UCSD-AML1 (cell line): ENCODE measurements at regions not wholly inside any gene's neighbourhood (a gene's known extent, or its start where the extent isn't known, plus 50 kb on each side); places are given as distances from the start of the nearest gene placed in this dataset.

Experiments
- DNase-seq: peaks from one replicate; lab custom pipeline; 2025; ENCODE audit not compliant: unreplicated experiment; lab: John Stamatoyannopoulos, UW

- DNase-seq = no peak
These were observed 690.2 kb downstream of the FAT4 start for GRCh38 chr4:126004941-126005340.

- no peak for DNase-seq
These were observed 692.4 kb downstream of the FAT4 start for GRCh38 chr4:126007142-126007541.

- no peak for DNase-seq
These were observed 698.0 kb downstream of the FAT4 start for GRCh38 chr4:126012691-126013290.

- DNase-seq = no peak
These were observed 703.5 kb downstream of the FAT4 start for GRCh38 chr4:126018274-126018673.

GRCh38 chr4:126023896-126024295, 709.1 kb downstream of the FAT4 start:
- DNase-seq = no peak

- no peak for DNase-seq
These were observed 712.8 kb downstream of the FAT4 start for GRCh38 chr4:126027601-126028000.

- no peak for DNase-seq
These were observed 714.1 kb downstream of the FAT4 start for GRCh38 chr4:126028876-126029275.

- DNase-seq = no peak
These were observed 722.5 kb downstream of the FAT4 start for GRCh38 chr4:126037231-126037630.

- no peak for DNase-seq
These were observed 723.9 kb downstream of the FAT4 start for GRCh38 chr4:126038502-126039144.

- DNase-seq = no peak
These were observed 731.4 kb downstream of the FAT4 start for GRCh38 chr4:126046081-126046614.

GRCh38 chr4:126047114-126047513, 732.4 kb downstream of the FAT4 start:
- no peak for DNase-seq

- DNase-seq = no peak
These were observed 737.1 kb downstream of the FAT4 start for GRCh38 chr4:126051689-126052424.

GRCh38 chr4:126056116-126056650, 741.4 kb downstream of the FAT4 start:
- no peak for DNase-seq

GRCh38 chr4:126057371-126057770, 742.6 kb downstream of the FAT4 start:
- no peak for DNase-seq

- no peak for DNase-seq
These were observed 743.8 kb downstream of the FAT4 start for GRCh38 chr4:126058596-126058995.

- no peak for DNase-seq
These were observed 746.9 kb downstream of the FAT4 start for GRCh38 chr4:126061655-126062054.

GRCh38 chr4:126065016-126065415, 750.3 kb downstream of the FAT4 start:
- DNase-seq = no peak

- DNase-seq = no peak
These were observed 756.9 kb downstream of the FAT4 start for GRCh38 chr4:126071346-126072333.

- no peak for DNase-seq
These were observed 766.6 kb downstream of the FAT4 start for GRCh38 chr4:126081336-126081735.

- no peak for DNase-seq
These were observed 771.3 kb downstream of the FAT4 start for GRCh38 chr4:126086041-126086440.

- no peak for DNase-seq
These were observed 772.3 kb downstream of the FAT4 start for GRCh38 chr4:126087101-126087500.
